Effector memory CD4-positive, alpha-beta T cell (primary cell): ENCODE measurements at regions not wholly inside any gene's neighbourhood (a gene's known extent, or its start where the extent isn't known, plus 50 kb on each side); places are given as distances from the start of the nearest gene placed in this dataset.

Experiments used
- DNase-seq, 3 donors: peaks; one replicate each; pipeline ENCODE4 v3.0.0-alpha.2; 2020
- H3K27ac ChIP-seq: 2 replicates; pipeline ENCODE4 v1.7.0; 2013; ENCODE audit warnings: mild to moderate bottlenecking, low read length, moderate library complexity; ENCODE audit not compliant: insufficient read depth, poor library complexity, severe bottlenecking
- H3K27me3 ChIP-seq: replicated peaks from 2 replicates; pipeline ENCODE4 v1.7.0; 2013; ENCODE audit warnings: mild to moderate bottlenecking, low read length; ENCODE audit not compliant: insufficient read depth, control insufficient read depth, poor library complexity, severe bottlenecking
- H3K36me3 ChIP-seq: 2 replicates; pipeline ENCODE4 v1.7.0; 2013; ENCODE audit warnings: mild to moderate bottlenecking, low read length, moderate library complexity; ENCODE audit not compliant: control insufficient read depth, insufficient read depth
- H3K4me1 ChIP-seq: 2 replicates; pipeline ENCODE4 v1.7.0; 2013; ENCODE audit warnings: low read length, mild to moderate bottlenecking; ENCODE audit not compliant: control insufficient read depth, insufficient read depth, poor library complexity, severe bottlenecking
- H3K4me3 ChIP-seq: 2 replicates; pipeline ENCODE4 v1.7.0; 2013; ENCODE audit warnings: low read length, low read depth, mild to moderate bottlenecking; ENCODE audit not compliant: insufficient read depth, poor library complexity, severe bottlenecking
- H3K9me3 ChIP-seq: 2 replicates; pipeline ENCODE4 v1.7.0; 2013; ENCODE audit warnings: mild to moderate bottlenecking, low read length, moderate library complexity; ENCODE audit not compliant: control insufficient read depth

DNA sequence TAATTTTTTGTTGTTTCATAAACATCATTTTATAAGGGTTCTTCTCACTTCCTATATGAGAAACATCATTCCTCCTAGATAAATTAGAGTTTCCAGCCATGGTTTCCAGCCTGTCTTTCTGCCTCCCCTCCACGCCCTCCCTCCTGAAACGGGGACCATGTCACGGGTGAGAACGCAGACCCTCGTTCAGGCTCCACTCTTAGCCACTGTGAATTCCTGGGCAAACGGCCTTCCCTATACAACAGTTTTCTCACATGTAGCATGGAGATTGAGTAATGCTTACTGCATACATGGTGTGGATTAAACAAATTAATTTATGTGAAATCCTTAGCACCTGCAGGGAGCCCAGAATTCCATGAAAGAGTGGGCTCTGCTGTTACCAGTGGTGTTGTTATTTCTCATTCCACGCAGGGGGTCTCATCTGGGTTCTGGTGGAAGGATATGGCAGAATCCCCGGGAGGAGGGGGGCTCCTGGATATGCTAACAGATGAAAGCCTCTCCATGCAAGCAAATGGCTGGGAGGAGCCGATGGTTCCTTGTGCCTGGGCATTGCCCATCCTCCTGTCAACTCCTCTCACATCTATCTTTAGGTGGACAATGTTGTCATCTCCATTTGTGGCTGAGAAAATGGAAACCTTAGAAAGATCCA, 54.0 kb upstream of the TWIST2 start:
- Histone ChIP-seq H3K27me3 (no peaks in the 10 kb centered on the region), H3K27ac (no peak overlapping the region), H3K36me3 (no peaks in the 10 kb centered on the region), H3K4me1 (no peaks in the 10 kb centered on the region), H3K9me3 (no peaks in the 10 kb centered on the region), H3K4me3 (no peak overlapping the region)
- no peak for DNase-seq

DNA sequence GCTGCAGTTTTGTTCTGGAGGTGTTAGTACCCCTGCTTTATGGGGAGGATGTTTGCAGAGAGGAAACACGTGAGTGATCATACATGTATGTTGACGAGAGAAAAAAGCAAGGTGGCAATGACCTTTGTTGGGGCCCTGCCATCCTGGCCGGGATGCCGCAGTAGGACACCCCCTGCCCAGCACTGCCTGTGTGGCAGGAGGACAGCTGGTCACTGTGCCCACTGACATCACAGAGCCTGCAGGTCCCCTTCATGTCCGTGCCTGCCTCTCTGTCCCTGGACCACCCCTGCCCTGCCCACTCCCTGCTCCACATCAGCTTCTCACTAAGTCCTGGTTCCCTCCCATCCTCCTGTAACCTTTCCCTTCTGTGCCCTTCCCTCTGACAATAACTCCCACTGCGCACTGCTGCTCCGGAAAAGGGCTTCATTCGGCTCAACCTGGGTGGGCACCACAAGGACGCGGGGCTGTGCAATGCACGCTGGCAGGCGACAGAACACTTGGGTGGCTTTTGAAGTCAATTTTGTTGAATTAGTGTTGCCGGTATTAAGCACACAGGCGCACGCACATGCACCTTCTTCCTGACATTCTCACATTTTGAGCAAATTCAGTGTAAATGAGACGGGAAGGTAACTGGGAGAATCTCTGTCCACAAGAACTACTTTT, 51.5 kb upstream of the TWIST2 start:
- Histone ChIP-seq H3K4me1 (no peaks in the 10 kb centered on the region), H3K9me3 (no peaks in the 10 kb centered on the region), H3K27ac (no peak overlapping the region), H3K36me3 (no peaks in the 10 kb centered on the region), H3K27me3 (no peaks in the 10 kb centered on the region), H3K4me3 (no peak overlapping the region)
- no peak for DNase-seq

DNA sequence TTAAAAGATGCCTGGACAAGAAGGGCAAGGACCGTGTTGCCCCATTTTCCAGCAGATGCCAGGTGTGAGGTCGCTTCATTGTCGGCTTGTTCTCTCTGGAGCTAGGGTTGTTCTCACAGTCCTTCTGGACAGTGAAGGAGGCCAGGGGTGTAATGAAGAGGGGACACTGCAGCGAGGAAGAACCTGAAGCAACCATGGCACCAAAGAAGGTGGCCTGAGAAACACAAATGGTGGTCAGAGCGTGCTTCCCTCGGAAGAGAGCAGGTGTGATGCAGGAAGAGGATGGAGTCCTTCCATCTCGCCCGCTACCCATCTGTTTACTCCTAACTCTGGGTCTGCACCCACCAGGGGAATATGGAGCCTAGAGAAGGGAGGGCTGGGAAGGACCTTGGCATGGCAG, 50.3 kb upstream of the TWIST2 start:
- Histone ChIP-seq H3K27me3 (no peaks in the 10 kb centered on the region), H3K36me3 (no peaks in the 10 kb centered on the region), H3K4me3 (no peak overlapping the region), H3K27ac (no peak overlapping the region), H3K9me3 (no peaks in the 10 kb centered on the region), H3K4me1 (no peaks in the 10 kb centered on the region)
- DNase-seq: no peak
